ENCODE measurements at regions not wholly inside any gene's neighbourhood (a gene's known extent, or its start where the extent isn't known, plus 50 kb on each side); places are given as distances from the start of the nearest gene placed in this dataset.

- no peak for DNase-seq (ENCODE audit: low read depth)
Observed at GRCh38 chr1:87437663-87438295, 109.1 kb downstream of the LMO4 start.

- no peak for DNase-seq (ENCODE audit: low read depth)
Observed at GRCh38 chr1:87439821-87440220, 111.1 kb downstream of the LMO4 start.

GRCh38 chr1:87449348-87449963 is 120.8 kb downstream of the LMO4 start:
- no peak for DNase-seq (ENCODE audit: low read depth)

GRCh38 chr1:87450136-87450535 is 121.5 kb downstream of the LMO4 start:
- no peak for DNase-seq (ENCODE audit: low read depth)

- peak; percentile 15 for DNase-seq (ENCODE audit: low read depth)
Observed at GRCh38 chr1:87450615-87451209, 122.0 kb downstream of the LMO4 start.

- DNase-seq (ENCODE audit: low read depth): no peak
Observed at GRCh38 chr1:87451229-87451920, 122.7 kb downstream of the LMO4 start.

- no peak for DNase-seq (ENCODE audit: low read depth)
Observed at GRCh38 chr1:87452648-87453047, 124.0 kb downstream of the LMO4 start.

- no peak for DNase-seq (ENCODE audit: low read depth)
Observed at GRCh38 chr1:87457408-87457807, 128.7 kb downstream of the LMO4 start.

GRCh38 chr1:87462894-87463293 is 134.2 kb downstream of the LMO4 start:
- DNase-seq (ENCODE audit: low read depth): no peak

- DNase-seq (ENCODE audit: low read depth): no peak
Observed at GRCh38 chr1:87464022-87464490, 135.4 kb downstream of the LMO4 start.

- no peak for DNase-seq (ENCODE audit: low read depth)
Observed at GRCh38 chr1:87466621-87467020, 137.9 kb downstream of the LMO4 start.

- DNase-seq (ENCODE audit: low read depth): no peak
Observed at GRCh38 chr1:87472716-87473115, 144.0 kb downstream of the LMO4 start.

- no peak for DNase-seq (ENCODE audit: low read depth)
Observed at GRCh38 chr1:87473203-87473661, 144.6 kb downstream of the LMO4 start.

GRCh38 chr1:87474098-87474497 is 145.4 kb downstream of the LMO4 start:
- DNase-seq (ENCODE audit: low read depth): no peak

GRCh38 chr1:87478231-87478630 is 149.6 kb downstream of the LMO4 start:
- DNase-seq (ENCODE audit: low read depth): no peak

- DNase-seq (ENCODE audit: low read depth): no peak
Observed at GRCh38 chr1:87495147-87495546, 166.5 kb downstream of the LMO4 start.

GRCh38 chr1:87495870-87496269 is 167.2 kb downstream of the LMO4 start:
- DNase-seq (ENCODE audit: low read depth): no peak

GRCh38 chr1:87497380-87498203 is 168.9 kb downstream of the LMO4 start:
- no peak for DNase-seq (ENCODE audit: low read depth)

- no peak for DNase-seq (ENCODE audit: low read depth)
Observed at GRCh38 chr1:87501738-87502137, 173.1 kb downstream of the LMO4 start.

- no peak for DNase-seq (ENCODE audit: low read depth)
Observed at GRCh38 chr1:87505391-87505983, 176.8 kb downstream of the LMO4 start.

- no peak for DNase-seq (ENCODE audit: low read depth)
Observed at GRCh38 chr1:87506147-87506546, 177.5 kb downstream of the LMO4 start.
